Suppressor macrophage treated with lipopolysaccharide for 4 hours (primary cell): ENCODE measurements at regions not wholly inside any gene's neighbourhood (a gene's known extent, or its start where the extent isn't known, plus 50 kb on each side); places are given as distances from the start of the nearest gene placed in this dataset.
A peak's percentile ranks its signal among the peaks of the same experiment; 100 is the strongest.

Experiments used
- DNase-seq: peaks from one replicate; pipeline ENCODE4 v3.0.0-alpha.2; 2020

DNA sequence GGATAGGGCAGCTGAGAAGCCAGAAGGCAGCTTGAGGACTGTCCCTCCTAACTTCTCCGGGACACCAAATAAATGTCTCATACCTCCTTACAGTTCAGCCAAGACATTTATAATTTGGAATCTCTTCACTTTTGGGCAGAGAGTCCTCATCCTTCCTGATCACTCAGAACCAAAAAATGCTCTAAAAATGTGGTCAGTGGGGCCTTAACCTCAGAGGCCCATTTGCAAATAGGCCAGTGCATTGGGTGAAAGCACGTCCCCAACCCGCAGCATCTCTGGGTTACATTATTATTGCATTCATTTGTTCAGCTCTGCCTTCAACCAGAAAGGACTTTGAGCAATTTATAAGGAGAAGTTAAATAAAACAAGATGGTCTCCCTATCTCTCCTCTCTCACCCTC, 112.4 kb upstream of the IRX3 start:
- DNase-seq: no peak

- no peak for DNase-seq
These were observed 111.3 kb upstream of the IRX3 start for GRCh38 chr16:54397838-54398237.

- no peak for DNase-seq
These were observed 110.7 kb upstream of the IRX3 start for GRCh38 chr16:54397190-54397835.

DNA sequence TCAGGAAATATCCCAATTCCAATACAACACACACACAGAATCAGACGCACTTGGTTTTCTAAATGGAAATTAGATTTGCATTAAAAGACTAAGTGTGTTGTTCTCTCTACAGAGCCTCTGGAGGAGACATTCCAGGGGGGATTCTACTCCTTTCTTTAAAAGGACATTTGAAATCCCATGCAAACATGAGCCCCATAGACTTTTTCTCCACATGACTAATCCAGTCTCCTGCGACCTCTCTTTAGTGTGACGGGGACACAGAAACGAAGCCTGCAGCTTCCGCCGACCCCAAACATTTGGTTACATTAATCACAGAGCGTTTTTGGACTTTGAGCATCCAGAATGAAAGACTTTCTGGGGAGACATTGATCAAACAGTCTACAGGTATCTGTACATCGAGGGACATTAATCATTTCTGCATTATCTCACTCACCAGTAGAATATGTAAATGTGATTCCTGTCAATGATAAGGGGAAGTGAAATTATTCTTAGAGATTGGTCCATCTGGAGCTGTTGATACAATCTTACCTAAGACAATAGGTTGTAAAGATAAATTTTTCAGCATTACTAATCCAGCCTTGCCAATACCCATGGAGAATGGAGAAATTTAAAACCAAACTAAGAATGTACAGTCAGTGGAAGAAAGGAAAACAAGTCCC, 103.4 kb upstream of the IRX3 start:
- DNase-seq: no peak

- no peak for DNase-seq
These were observed 98.6 kb upstream of the IRX3 start for GRCh38 chr16:54385141-54385540.

- DNase-seq: no peak
These were observed 95.2 kb upstream of the IRX3 start for GRCh38 chr16:54381601-54382313.

DNA sequence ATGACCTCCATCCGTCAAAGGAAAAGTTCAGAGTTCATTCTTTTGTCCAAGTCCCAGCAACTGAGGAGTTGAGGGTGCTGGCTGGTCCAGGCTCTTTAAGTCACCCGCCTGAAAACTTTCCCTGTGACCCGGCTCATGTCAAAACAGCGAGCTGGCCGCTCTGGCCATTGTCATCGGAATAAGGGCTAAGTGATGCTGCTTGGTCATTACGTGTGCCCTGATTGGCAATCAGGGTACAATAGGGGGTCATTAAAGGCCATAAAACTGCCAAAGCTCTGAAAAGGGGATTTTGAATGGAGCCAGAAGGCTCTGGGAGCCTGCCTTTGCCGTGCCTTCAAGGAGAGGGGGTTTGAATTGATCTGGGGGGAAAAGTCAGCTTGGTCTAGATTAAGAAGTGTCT, 88.5 kb upstream of the IRX3 start:
- no peak for DNase-seq

DNA sequence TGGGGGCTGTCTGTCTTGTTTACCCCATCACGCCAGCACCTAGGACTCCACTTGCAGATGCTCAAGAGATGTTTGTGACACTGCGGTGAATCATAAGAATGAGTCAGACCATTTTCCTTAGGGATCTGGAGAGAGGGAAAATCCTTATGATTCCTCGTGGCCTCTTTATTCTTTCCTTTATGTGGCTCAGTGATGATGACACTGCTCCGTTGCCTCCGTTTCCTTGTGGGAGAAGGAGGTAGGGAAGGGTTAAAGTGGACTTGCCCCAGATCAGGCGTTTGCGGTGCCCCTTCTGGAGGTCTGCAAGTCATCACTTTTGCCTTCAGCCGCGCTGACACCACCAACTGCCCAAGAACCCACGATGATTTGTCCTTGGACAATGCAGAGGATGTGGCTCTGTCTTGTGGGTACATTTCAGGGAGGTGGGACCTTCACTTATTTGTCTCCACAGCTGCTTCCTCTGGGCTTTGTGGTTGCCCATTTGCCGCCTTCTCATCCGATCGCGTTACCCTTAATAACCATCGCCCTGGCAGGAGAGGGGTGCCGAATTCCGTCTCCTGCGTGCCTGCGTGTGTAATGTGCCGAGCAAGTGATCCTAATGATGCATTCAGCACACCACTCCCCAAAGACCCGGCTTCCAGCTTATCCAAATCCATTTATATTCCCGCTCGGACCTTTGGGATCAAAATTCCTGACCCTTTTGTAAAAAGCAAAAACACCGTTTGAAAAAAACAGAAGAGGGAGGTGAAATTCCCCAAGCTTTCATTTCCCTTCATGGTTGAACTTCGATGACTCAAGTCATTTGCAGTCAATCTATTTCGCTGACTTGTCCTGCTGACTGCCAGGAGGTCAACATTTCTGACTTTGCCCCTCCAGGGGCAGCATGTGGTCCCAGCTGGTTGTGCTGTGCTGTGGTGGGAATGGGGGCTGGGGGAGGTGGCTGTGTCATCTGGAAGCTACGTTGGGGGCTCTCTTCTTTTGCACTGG, 87.2 kb upstream of the IRX3 start:
- DNase-seq: peak; percentile 32

GRCh38 chr16:54370278-54371040, 83.9 kb upstream of the IRX3 start:
- DNase-seq: no peak

DNA sequence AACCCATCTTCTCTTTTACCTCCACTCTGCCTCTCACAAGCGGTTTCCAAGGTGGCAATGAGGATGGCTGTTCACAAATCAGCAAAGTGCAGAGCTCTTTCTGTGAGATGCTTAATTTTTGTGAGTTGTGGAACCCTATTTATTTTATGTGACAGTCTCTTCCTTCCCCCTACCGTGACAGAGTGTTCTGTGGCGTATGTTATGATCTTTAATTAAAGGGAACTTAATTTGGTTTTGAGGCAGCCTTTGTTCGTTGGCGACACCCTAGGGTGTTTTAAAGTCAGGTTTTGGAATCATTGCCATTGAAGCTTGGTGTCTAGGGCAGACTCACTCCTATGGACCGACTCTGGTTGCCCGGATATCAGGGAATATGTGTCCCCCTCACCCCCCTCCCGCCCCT, 83.3 kb upstream of the IRX3 start:
- DNase-seq: no peak

GRCh38 chr16:54366943-54367342, 80.4 kb upstream of the IRX3 start:
- no peak for DNase-seq

GRCh38 chr16:54365990-54366634, 79.5 kb upstream of the IRX3 start:
- no peak for DNase-seq

DNA sequence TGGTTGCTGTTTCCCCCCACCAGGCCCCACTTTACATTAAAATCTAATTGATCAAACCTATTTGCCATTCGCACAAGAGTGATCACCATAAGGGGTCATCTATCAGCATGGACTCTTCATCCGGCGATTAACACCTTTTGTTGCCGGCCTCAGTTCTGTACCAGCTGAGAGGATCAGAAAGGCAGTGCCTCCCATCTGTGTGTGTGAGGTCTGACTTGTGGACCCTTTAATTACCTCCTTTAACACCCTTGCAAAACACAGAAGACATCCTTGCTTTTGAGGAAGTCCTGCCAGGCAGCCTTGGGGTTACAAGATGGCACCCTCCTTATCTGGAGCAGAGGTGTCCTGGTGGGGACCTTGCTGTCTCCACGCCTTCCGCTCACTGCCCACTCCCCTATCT, 77.2 kb upstream of the IRX3 start:
- DNase-seq: no peak

DNA sequence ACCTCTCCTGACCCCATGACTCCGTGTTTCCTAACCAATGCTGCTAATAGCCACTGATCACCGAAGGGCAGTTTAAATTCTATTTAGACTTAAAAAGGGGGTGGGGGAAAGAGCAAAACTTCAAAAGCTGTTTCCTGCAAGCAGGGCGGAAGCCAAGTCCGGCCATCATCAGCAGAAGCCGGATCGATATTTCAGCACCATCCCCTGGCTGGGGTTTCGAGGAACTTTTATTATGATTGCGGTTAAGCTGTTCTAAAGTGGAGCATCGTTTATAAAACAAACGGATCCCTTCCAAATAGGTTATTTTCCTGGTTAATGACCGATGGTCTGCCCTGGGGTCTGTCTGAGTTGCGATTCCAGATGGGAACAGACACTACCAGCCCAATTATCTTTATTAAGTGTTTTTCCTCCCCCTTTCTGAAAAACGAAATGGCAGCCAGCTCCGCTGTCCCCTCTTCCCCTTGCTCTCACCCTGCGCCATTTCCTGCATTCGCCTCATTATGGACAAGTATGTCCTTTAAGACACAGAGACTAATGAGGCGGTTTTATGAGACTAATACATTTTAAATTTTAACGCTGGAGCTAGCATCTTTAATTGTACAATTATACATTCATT, 76.1 kb upstream of the IRX3 start:
- DNase-seq: no peak

GRCh38 chr16:54361246-54361645, 74.7 kb upstream of the IRX3 start:
- DNase-seq: no peak

DNA sequence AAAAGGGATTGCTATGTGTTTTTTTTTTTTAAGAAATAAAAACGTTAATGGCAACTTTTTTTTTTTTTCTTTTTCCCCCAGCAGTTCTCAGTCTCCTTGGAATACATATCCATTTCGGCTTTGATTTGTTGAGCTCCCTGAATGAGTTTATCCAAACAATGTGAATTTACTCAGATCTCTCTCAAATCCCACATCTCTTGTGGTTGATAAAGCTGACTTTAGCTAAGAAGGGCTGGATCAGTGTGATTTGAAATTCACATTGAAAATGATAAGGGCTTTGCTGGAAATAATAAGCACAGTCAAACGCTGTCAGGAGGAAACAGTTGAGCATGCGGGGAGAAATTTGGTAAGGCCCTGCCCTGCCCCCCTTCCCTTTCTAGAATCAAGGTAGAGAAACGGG, 74.1 kb upstream of the IRX3 start:
- no peak for DNase-seq

- no peak for DNase-seq
These were observed 73.0 kb upstream of the IRX3 start for GRCh38 chr16:54359555-54359954.

GRCh38 chr16:54359081-54359480, 72.5 kb upstream of the IRX3 start:
- no peak for DNase-seq

GRCh38 chr16:54356391-54356790, 69.8 kb upstream of the IRX3 start:
- DNase-seq: no peak

GRCh38 chr16:54355251-54355650, 68.7 kb upstream of the IRX3 start:
- no peak for DNase-seq

DNA sequence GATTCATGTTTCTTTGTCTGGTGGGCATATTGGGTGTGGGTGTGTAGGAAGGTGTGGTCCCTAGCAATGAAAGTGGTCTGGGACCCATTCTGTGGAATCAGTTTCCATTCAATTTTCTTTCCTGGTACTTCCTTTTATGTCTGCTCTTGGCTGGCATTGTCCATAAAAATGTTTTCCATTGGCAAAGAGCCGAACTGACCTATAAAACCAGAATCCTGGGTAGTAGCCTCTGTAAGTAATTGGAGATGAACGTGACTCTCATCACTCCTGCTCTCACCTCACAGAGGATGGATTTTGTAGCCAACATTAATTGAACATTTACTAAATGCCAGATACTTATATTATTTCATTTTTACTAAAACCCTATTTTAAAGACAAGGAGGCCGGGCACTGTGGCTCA, 66.5 kb upstream of the IRX3 start:
- no peak for DNase-seq
